ENCODE measurements at regions not wholly inside any gene's neighbourhood (a gene's known extent, or its start where the extent isn't known, plus 50 kb on each side); places are given as distances from the start of the nearest gene placed in this dataset.

- Mint-ChIP-seq H3K9me3 (no peaks in the 10 kb centered on the region), H3K4me3 (no peak overlapping the region), H3K27me3 (ENCODE audit: low read depth) (no peaks in the 10 kb centered on the region), H3K27ac (no peak overlapping the region), H3K4me1 (peaks cover 3 to 6% of the 10 kb centered on the region in 2 experiments; a peak in 2 of 4 replicates), H3K36me3 (ENCODE audit: insufficient read depth in 1 of 3, low read depth in 3 of 3) (no peaks in the 10 kb centered on the region)
- Histone ChIP-seq H3K56ac (ENCODE audit: insufficient read length, low read depth, low read length) (no peak overlapping the region), H3K27me3 (ENCODE audit: insufficient read depth, low read length) (no peaks in the 10 kb centered on the region), H3T11ph (ENCODE audit: low read length) (no peak overlapping the region), H3K79me1 (ENCODE audit: insufficient read depth, low read depth, low read length, poor library complexity, severe bottlenecking) (no peaks in the 10 kb centered on the region), H3K4me2 (ENCODE audit: insufficient read depth, insufficient read length, low read length) (no peak overlapping the region), H4K91ac (ENCODE audit: insufficient read length, low read depth, low read length) (no peak overlapping the region), H2BK120ac (ENCODE audit: low read depth, low read length, poor library complexity, severe bottlenecking) (no peak overlapping the region), H4K8ac (replicated peaks; ENCODE audit: insufficient read length, low read depth, low read length) (no peak overlapping the region), H3K79me2 (ENCODE audit: insufficient read depth, low read length) (no peaks in the 10 kb centered on the region), H3K23ac (ENCODE audit: insufficient read length, low read depth, low read length) (no peak overlapping the region), H3K9me3 (ENCODE audit: control insufficient read depth, low read depth, low read length) (no peaks in the 10 kb centered on the region), H2BK12ac (ENCODE audit: insufficient read length, low read depth, low read length) (no peak overlapping the region), H3K4me1 (ENCODE audit: insufficient read depth, low read length) (no peaks in the 10 kb centered on the region), H2AK5ac (ENCODE audit: insufficient read length, low read length) (no peak overlapping the region), H3K4ac (ENCODE audit: low read depth, low read length) (no peak overlapping the region), H4K5ac (ENCODE audit: insufficient read length, low read depth, low read length) (no peak overlapping the region), H2BK20ac (ENCODE audit: low read depth, low read length, poor library complexity, severe bottlenecking) (no peak overlapping the region), H2BK15ac (ENCODE audit: low read depth, low read length) (no peak overlapping the region), H3K23me2 (ENCODE audit: insufficient read length, low read depth, low read length, poor library complexity, severe bottlenecking) (no peaks in the 10 kb centered on the region), H2BK5ac (ENCODE audit: insufficient read length, low read length) (no peak overlapping the region), H2AFZ (ENCODE audit: low read length) (no peak overlapping the region), H3K9ac (ENCODE audit: extremely low read depth, insufficient read length, low read length) (no peak overlapping the region), H3K14ac (ENCODE audit: insufficient read depth, low read length) (no peak overlapping the region), H3K18ac (ENCODE audit: insufficient read length, low read depth, low read length) (no peak overlapping the region), H3K27ac (ENCODE audit: insufficient read length, low read depth, low read length) (no peak overlapping the region), H4K20me1 (ENCODE audit: control insufficient read depth, insufficient read depth, insufficient read length) (no peaks in the 10 kb centered on the region)
- TF ChIP-seq, protein P1, sequence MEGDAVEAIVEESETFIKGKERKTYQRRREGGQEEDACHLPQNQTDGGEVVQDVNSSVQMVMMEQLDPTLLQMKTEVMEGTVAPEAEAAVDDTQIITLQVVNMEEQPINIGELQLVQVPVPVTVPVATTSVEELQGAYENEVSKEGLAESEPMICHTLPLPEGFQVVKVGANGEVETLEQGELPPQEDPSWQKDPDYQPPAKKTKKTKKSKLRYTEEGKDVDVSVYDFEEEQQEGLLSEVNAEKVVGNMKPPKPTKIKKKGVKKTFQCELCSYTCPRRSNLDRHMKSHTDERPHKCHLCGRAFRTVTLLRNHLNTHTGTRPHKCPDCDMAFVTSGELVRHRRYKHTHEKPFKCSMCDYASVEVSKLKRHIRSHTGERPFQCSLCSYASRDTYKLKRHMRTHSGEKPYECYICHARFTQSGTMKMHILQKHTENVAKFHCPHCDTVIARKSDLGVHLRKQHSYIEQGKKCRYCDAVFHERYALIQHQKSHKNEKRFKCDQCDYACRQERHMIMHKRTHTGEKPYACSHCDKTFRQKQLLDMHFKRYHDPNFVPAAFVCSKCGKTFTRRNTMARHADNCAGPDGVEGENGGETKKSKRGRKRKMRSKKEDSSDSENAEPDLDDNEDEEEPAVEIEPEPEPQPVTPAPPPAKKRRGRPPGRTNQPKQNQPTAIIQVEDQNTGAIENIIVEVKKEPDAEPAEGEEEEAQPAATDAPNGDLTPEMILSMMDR (conservative IDR thresholded peaks at IDR 0.05) = no peak
- no CpG with 5 or more reads among the region's 4 CpGs for WGBS (ENCODE audit: extremely low coverage, insufficient read length, low lambda C conversion rate)
- DNase-seq = no peak
Measured at GRCh38 chr1:106960412-106960811, 96.1 kb upstream of the PRMT6 start.

Measured in H9 (cell line).